ENCODE measurements at regions not wholly inside any gene's neighbourhood (a gene's known extent, or its start where the extent isn't known, plus 50 kb on each side); places are given as distances from the start of the nearest gene placed in this dataset.

DNA sequence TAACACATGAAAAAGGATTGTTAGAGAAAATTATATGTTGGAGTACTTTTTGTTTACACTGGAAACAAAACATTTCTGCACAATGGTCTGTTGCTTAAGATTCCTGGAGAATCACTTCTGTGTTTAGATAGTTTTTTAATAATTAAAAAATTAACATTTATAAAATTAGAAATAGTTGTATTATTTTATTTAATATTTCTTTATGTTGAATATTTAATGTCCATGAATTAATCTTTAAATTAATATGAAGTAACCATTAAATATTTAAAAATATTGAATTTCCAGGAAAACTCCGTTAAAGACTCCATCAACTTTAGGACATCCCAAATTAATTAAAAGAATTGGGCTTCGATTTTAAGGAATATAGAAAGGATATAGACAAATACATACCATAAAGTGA is 797.1 kb upstream of the GALNTL6 start:
- ChIA-PET POLR2A (no interaction called here), CTCF (ENCODE audit: low intra/inter-chr PET ratio) (no interaction called here)
- TF ChIP-seq, protein P1, sequence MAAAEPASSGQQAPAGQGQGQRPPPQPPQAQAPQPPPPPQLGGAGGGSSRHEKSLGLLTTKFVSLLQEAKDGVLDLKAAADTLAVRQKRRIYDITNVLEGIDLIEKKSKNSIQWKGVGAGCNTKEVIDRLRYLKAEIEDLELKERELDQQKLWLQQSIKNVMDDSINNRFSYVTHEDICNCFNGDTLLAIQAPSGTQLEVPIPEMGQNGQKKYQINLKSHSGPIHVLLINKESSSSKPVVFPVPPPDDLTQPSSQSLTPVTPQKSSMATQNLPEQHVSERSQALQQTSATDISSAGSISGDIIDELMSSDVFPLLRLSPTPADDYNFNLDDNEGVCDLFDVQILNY (CRISPR knock-in tag; IDR thresholded peaks at IDR 0.05): no peak
- TF ChIP-seq ESRRA (IDR thresholded peaks at IDR 0.05; ENCODE audit: borderline replicate concordance, low read depth) (no peak), USF1 (CRISPR knock-in tag; IDR thresholded peaks at IDR 0.05) (no peak), ZNF23 (CRISPR knock-in tag; IDR thresholded peaks at IDR 0.05) (no peak), KAT2B (IDR thresholded peaks at IDR 0.05; ENCODE audit: low read depth, low read length) (no peak), NFIC (IDR thresholded peaks at IDR 0.05) (no peak)
- TF ChIP-seq, protein P2, sequence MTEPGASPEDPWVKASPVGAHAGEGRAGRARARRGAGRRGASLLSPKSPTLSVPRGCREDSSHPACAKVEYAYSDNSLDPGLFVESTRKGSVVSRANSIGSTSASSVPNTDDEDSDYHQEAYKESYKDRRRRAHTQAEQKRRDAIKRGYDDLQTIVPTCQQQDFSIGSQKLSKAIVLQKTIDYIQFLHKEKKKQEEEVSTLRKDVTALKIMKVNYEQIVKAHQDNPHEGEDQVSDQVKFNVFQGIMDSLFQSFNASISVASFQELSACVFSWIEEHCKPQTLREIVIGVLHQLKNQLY (CRISPR knock-in tag; conservative IDR thresholded peaks at IDR 0.05): no peak
- TF ChIP-seq, protein P3, sequence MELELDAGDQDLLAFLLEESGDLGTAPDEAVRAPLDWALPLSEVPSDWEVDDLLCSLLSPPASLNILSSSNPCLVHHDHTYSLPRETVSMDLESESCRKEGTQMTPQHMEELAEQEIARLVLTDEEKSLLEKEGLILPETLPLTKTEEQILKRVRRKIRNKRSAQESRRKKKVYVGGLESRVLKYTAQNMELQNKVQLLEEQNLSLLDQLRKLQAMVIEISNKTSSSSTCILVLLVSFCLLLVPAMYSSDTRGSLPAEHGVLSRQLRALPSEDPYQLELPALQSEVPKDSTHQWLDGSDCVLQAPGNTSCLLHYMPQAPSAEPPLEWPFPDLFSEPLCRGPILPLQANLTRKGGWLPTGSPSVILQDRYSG (tag; conservative IDR thresholded peaks at IDR 0.05; ENCODE audit: low read depth): no peak
- FAIRE-seq: no peak
- Histone ChIP-seq H3K4me3 (no peak overlapping the region), H4K20me1 (replicated peaks; ENCODE audit: control insufficient read depth, insufficient read depth, low read length) (no peaks in the 10 kb centered on the region), H3K36me3 (ENCODE audit: control insufficient read depth, insufficient read depth, low read length) (no peaks in the 10 kb centered on the region), H3K4me1 (replicated peaks in 1 of 2; ENCODE audit: control insufficient read depth in 2 of 2, insufficient read depth in 2 of 2, low read length in 2 of 2) (no peaks in the 10 kb centered on the region), H3K27me3 (ENCODE audit: control insufficient read depth in 2 of 2, insufficient read depth in 2 of 2, low read length in 2 of 2) (no peaks in the 10 kb centered on the region), H3K9me1 (ENCODE audit: control insufficient read depth, insufficient read depth, low read length) (no peaks in the 10 kb centered on the region), H3K27ac (ENCODE audit: extremely low read depth, low read depth, low read length) (no peak overlapping the region), H2AFZ (ENCODE audit: low read depth, low read length) (no peak overlapping the region), H3K4me2 (ENCODE audit: insufficient read depth, low read length) (no peak overlapping the region), H3K9me3 (replicated peaks; ENCODE audit: control insufficient read depth, insufficient read depth, low read depth, low read length) (no peaks in the 10 kb centered on the region), H3K79me2 (ENCODE audit: control insufficient read depth, insufficient read depth, low read length) (no peaks in the 10 kb centered on the region), H3K9ac (ENCODE audit: insufficient read depth in 1 of 2, low read depth in 2 of 2, low read length in 2 of 2) (no peak overlapping the region)
- 0% methylated on average over 2 of the region's 2 CpGs for WGBS (ENCODE audit: insufficient coverage, low coverage, missing lambda C conversion rate)
- BruUV-seq (replicated peaks): no TSS peak
- DNase-seq (ENCODE audit: extremely low read depth in 1 of 4, low spot score in 3 of 4): no peak
- no peak for ATAC-seq
- intact Hi-C loops (cut with micrococcal nuclease) (no loop called here), in situ Hi-C loops (cut with MboI) (no loop called here)

All from K562 (cell line).